ENCODE measurements at regions not wholly inside any gene's neighbourhood (a gene's known extent, or its start where the extent isn't known, plus 50 kb on each side); places are given as distances from the start of the nearest gene placed in this dataset.
"Not testable (repeated sequence)": the region's sequence is repeated elsewhere in the genome, so short reads cannot be mapped to it uniquely, and the experiment has no call there.

DNA sequence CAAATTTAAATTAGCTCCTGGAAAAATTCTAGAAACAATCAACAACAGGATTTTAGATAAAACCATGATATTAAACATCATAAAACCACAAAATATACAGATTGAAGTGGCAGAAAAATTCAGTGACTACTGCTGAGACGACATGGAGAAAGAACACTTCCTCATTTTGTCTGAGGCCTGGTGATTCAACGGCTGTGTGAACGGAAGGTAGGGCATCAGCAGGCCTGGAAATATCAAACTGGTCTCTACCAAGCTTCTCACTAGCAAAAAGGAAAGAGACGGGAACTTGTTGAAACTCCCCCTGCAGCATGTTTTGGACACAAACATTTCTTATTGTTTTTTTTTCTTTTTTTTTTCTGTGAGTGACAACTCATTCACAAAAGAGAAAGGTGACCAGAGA lies 58.0 kb upstream of the AHI1 start:
- no peak for DNase-seq (ENCODE audit: low read depth in 2 of 3, low spot score in 1 of 3)

DNA sequence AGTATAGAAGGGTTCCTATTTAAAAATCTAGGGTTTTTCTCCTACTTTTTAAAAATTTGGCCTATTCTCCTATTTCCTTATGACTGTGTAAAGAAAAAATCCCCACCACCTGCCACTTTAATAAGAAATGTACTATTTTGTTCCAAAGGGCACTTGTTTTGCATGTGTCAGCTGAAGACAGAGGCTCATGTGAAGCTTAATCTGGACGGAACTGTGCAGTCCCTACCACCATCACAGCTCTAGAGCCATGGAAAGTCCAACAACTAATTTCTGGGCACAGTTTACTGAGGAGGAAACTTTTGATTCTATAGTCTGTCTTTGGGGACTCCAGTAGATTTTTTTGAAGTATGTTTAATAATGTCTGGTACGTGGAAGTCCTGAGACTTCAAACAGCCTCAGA lies 60.0 kb upstream of the AHI1 start:
- no peak for DNase-seq (ENCODE audit: low read depth in 2 of 3, low spot score in 1 of 3)

DNA sequence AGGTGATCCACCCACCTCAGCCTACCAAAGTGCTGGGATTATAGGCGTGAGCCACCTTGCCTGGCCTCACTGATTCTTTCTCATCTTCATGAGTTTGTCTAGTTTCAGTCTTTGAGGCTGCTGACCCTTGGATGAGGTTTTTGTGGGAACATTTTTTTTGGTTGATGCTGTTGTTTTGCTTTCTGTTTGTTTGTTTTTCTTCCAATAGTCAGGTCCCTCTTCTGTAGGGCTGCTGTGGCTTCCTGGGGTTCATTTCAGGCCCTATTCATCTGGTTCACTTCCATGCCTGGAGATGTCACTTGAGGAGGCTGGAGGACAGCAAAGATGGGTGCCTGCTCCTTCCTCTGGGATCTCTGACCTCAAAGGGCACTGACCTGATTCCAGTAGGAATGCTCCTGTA lies 68.1 kb upstream of the AHI1 start:
- not testable (repeated sequence) for DNase-seq (ENCODE audit: low read depth in 2 of 3, low spot score in 1 of 3)

DNA sequence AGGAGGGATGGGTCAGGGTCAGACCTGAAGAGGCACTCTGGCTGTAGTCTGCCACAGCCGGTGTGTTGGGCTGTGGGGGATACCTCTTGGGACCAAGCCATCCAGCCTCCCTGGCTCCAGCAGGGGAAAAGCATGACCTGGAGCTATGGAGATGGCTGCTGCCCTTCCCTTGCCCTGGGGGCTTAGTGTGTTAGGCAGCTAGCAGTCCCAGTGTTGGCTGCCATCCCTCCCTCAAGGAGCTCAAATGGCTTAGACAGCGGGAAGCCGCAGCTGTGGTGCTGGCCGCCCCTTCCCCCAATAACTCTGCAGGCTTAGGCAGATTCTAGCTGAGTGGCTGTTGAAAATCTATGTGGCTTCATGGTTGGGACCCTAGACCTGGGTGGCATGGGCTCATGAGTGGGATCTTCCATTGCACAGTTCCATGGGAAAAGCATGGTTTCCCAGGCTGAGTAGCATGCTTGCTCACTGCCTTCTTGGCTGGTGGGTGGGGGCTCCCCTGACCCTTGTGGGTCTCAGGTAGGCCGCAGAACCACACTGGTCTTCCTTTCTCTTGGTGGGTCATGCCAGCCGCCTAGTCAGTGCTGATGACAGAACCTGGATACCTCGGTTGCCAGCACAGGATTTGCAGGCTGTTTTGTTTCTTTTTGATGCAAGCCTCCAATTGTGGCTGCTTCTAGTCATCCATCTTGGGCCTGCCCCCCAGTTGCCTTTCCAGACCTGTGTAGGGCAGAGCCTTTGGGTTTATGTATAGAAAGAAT lies 69.0 kb upstream of the AHI1 start:
- no peak for DNase-seq (ENCODE audit: low read depth in 2 of 3, low spot score in 1 of 3)

DNA sequence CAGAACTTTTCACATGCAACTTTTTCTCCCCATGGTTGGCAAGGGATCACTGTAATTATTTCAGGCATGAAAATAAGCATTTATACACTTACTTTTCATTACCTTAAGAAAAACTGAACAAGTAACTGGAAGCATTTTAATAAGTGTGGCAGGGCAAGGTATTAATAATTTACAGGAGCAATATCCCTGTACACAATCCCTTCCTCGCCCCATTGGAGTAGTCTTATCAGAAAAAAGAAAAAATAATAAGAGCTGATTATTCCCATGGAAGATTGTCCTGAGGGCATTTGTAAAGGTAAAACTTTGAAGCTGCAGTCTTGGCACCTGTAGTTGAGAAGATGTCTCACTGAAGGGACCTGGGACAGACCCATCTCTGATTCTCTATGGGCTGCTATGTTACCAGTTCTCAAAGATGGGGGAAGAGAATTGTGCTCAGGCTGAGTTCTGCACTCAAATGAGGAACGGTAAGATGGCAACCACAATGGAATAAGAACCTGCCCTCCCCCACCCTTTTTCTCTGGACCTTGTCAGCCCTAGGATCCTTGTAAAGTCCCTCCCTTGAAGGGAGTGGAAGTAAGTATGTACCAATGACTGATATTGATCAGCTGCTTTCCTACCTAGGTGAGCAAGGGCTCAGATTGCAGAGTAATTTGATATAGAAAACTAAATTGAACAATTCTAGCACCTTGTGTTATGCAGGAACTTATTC lies 70.0 kb upstream of the AHI1 start:
- no peak for DNase-seq (ENCODE audit: low read depth in 2 of 3, low spot score in 1 of 3)

DNA sequence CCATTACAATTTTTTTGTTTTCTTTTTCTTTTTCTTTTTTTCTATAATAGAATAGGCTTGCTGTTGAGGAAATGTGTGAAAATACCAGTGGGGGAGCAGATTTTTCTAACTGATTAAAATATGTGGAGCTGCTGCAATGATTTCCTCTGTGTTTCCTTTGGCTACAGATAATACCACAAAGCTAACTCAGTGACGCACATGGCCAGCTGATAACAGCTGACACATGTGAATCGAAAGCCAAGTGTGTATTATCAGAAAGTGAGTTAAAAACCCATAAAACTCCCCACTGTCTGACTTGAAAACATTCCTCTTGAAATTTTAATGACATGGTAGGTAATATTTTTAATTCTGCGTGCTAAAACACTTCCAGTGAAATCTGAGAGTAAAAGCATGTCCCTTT lies 70.8 kb upstream of the AHI1 start:
- DNase-seq (ENCODE audit: low read depth in 2 of 3, low spot score in 1 of 3) = peak; percentile 9 to 25 (median 15)

DNA sequence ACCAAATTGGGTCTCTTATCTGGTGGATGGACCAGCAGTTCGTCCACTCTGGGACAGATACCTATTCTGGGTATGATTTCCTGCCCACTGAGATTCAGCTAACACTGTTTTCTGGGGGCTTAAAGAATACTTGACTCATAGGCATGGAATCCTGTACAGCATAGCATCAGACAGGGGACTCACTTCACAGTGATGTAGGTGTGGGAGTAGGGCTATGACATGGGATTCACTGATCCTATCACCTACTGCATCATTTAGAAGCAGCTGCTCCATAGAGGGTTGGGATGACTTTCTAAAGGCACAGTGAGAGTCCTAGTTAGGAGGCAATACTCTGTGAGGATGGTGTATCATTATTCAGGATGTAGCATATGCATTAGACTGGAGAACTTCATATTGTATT lies 74.5 kb upstream of the AHI1 start:
- DNase-seq (ENCODE audit: low read depth in 2 of 3, low spot score in 1 of 3) = no peak

DNA sequence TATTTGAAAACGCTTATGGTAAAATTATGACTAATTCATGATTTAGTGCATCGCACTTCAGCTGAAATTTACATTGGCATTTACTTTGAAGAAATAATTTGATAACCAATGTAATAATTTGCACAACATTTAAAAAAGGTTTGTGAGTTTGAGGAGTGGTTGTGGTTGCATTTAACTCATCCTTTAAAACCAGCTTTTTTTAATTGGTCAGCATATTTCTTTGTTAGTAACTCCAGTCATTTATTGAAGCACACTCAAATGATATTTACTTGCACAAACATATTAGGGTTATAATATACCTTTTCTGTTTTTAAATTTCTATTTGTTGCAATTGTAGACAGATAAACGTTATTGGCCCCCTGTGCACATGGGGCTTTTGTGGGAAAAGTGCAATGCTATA lies 78.1 kb upstream of the AHI1 start:
- no peak for DNase-seq (ENCODE audit: low read depth in 2 of 3, low spot score in 1 of 3)

DNA sequence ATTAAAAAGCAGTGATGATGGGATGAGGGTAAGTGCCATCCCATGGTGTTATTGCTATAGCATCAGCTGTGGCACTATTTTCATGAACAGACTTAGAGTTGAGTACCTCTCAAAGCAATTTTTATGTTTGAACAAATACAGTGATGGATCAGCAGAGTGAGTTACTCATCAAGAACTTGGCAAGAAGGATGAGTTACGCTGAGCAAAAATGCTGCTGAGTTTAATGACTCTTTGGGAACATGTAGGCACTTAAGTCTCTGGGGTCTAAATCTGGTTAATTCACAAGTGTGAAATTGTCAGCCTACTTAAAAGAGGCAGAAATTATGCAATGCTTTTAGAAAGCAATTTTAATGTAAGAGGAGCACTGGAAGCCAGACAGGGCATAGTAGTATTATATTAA lies 78.5 kb upstream of the AHI1 start:
- DNase-seq (ENCODE audit: low read depth in 2 of 3, low spot score in 1 of 3) = no peak

DNA sequence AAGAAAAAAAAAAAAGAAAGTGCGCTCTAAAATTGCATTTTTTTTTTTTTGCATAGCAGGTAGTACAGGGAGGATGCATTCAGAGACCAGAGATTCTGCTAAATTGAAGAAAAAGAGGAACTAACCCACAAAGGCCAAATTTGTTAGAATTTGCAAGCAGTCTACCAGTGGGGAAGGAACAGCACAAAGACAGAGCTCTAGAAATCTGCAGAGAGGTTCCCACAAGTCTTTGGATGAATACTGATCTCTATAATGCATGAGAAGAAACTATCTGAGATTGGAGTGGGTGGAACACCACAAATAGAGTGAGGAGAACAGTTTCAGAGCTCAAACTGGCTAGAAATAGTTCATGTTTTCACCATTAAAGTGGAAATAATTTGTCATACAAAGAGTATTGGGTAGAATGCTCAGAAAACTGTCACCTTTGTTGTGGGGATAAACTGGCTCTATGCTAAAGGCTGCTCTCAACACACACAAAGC lies 79.6 kb upstream of the AHI1 start:
- no peak for DNase-seq (ENCODE audit: low read depth in 2 of 3, low spot score in 1 of 3)

DNA sequence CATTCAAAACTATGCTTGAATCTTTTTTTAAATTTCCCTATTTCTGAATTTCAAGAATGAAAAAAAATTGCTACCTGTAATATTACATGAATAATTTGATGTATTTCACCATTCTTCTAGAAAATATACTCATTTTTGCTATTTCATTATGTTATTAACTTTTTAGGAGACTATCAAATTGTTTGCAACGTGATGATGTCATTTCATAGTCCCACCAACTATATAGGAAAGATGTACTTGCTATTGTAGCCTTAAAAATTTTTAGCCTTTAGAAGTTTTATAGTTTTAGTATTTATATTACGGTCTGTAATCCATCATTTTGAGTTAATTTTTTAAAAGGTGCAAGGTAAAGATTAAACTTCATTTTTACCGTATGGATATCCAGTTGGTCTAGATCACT lies 81.4 kb upstream of the AHI1 start:
- no peak for DNase-seq (ENCODE audit: low read depth in 2 of 3, low spot score in 1 of 3)

DNA sequence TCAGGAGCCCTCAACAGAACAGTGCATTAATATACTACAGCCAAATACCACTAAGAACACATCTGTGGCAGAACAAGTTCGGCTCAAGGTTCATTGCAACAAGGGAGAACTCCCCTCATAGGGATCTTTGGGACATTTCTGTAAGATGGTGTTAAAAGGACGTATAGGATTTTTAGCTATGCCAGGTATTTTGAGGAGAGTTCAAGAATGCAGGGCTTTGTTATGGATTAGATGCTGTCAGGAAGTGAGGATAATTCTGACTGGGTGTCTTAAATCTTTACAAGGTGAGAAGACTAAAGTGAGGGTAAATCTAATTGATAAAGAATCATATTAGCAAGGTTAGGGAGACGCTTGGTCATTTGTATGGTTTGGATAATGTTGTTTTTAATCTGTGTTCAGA lies 83.7 kb upstream of the AHI1 start:
- DNase-seq (ENCODE audit: low read depth in 2 of 3, low spot score in 1 of 3) = no peak

DNA sequence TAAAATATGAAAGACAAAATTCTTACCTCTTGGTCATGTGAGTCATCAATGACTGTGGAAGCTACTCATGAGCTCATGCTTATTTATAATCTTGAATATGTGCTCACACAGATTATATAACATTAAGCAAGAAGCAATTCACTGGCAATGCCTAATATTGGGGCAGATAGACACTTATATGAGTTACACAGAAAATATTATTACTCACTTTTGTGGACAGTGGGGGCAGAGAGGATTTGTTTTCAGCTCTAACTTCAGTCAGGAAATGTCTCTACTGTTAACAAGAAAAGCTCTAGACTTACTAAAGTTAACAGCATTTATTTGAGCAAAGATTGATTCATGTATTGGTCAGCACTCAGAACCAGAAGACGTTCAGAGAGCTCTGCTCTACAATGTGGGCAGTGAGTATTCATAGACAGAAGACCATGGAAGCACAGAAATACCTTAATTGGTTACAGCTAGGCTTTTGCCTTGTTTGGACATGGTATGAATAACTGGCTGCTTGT lies 85.8 kb upstream of the AHI1 start:
- DNase-seq (ENCODE audit: low read depth in 2 of 3, low spot score in 1 of 3) = no peak

DNA sequence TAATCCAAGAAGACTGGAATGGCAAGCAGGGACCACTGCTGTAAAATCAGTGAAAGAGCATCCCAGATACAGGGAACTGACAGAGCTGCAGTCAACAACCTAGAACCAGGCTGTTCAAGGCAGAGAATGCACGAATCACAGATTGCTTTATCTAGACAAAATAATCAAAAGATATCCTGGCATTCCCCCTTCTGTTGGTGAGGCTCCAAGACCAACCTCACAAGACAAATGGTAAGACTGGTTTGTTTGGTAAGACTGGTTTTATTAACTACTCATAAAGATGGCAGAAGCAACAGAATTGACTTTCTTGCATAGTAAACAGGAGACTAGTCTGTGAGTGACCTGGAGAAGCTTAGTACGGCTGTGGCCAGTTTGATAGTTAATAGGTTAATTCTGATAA lies 88.8 kb upstream of the AHI1 start:
- no peak for DNase-seq (ENCODE audit: low read depth in 2 of 3, low spot score in 1 of 3)

DNA sequence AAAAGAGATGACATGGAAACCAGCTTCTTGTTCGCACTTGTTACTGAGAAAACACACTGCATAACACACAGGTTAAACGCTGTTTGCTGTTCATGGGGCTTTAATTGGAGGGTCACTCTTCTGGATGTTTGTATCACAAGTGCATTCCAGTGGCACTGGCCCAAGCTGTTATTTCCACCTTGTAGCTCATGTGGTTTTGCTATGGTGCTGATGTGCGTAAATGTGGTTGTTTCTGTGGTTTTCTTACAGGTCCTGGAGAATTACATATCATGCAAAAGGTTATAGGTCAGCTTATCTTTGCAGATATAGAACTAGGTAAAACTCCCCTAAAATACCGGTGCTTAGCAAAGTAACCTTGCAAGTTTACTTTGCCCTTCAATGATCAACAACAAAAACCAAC lies 89.3 kb upstream of the AHI1 start:
- DNase-seq (ENCODE audit: low read depth in 2 of 3, low spot score in 1 of 3) = no peak

DNA sequence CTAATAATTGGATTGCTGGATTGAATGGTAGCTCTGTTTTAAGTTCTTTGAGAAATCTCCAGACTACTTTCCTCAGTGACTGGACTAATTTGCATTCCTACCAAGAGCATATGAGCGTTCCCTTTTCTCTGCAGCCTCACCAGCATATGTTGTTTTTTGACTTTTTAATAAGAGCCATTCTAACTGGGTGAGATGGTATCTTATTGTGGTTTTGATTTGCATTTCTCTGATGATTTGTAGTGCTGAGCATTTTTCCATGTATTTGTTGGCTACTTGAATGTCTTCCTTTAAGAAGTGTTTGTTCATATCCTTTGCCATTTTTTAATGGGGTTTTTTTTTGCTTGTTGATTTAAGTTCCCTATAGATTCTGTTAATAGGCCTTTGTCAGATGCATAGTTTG lies 94.7 kb upstream of the AHI1 start:
- DNase-seq (ENCODE audit: low read depth in 2 of 3, low spot score in 1 of 3) = no peak

DNA sequence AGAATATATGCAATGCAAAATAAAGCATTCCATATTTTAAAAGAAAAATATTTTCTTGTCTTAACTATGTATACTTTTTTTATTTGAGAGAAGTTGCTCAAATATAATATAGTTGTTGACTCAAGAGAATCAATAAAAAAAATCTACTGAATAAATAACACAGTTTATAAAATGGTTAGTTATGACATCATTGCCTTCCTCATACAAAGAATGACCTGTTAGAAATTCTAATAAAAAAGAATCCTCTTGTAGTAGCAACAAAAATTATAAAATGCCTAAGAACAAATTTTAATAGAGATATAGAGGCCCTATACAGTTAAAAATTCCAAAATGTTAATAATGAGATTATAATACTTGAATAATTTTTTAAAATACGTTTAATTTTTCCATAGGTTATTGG lies 96.5 kb upstream of the AHI1 start:
- no peak for DNase-seq (ENCODE audit: low read depth in 2 of 3, low spot score in 1 of 3)

DNA sequence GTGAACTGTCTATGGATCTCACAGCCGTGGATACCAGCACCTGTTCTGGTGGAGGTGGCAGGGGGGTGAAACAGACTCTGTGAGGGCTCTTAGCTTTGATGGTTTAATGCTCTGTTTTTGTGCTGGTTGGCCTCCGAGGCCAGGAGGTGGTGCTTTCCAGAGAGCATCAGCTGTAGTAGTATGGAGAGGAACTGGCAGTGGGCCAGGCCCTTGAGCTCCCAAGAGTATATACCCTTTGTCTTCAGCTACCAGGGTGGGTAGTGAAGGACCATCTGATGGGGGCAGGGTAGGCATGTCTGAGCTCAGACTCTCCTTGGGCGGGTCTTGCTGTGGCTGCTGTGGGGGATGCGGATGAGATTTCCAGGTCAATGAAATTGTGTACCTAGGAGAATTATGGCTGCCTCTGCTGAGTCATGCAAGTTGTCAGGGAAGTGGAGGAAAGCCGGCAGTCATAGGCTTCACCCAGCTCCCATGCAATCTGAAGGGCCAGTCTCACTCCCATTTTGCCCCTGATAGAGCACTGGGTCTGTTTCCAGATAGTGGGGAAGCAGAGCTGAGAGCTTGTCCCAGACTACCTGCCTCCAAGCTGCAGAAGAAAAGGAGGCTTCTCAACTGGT lies 102.7 kb upstream of the AHI1 start:
- DNase-seq (ENCODE audit: low read depth in 2 of 3, low spot score in 1 of 3) = no peak

DNA sequence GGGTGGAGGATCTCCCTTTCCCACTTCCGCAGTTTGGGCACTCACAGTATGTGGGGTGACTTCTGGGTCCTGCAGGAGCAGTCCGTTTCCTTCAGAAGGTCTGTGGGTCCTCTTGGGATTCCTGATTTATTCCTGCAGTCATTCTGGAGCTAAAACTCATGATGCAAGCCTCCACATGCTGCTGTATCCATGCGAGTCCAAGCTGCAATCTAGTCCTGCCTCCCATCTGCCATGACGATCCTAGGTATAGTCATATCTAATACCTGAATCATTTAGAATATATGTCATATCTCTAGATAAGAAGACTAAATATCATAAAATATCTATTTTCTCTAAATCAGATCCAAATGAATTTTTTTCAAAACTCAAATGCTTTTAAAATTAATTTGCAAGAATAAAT lies 103.4 kb upstream of the AHI1 start:
- no peak for DNase-seq (ENCODE audit: low read depth in 2 of 3, low spot score in 1 of 3)

DNA sequence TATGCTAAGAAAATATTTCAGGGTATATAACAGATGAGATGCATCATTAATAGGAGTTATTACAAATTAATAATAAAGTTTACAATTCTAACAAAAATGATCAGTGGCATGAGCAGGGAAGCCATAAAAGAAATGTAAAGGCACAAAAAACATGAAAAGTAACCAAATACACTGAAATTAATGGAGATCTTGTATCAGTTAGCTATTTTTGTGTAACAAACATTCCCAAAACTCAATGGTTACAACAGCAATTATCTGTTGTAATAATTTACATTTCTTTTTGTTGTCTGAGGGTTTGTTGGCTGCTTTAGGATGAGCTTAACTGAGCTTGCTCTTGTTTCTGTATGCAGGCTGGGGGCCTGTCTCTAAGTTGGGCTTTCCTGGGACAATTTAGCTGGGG lies 104.3 kb upstream of the AHI1 start:
- DNase-seq (ENCODE audit: low read depth in 2 of 3, low spot score in 1 of 3) = no peak

DNA sequence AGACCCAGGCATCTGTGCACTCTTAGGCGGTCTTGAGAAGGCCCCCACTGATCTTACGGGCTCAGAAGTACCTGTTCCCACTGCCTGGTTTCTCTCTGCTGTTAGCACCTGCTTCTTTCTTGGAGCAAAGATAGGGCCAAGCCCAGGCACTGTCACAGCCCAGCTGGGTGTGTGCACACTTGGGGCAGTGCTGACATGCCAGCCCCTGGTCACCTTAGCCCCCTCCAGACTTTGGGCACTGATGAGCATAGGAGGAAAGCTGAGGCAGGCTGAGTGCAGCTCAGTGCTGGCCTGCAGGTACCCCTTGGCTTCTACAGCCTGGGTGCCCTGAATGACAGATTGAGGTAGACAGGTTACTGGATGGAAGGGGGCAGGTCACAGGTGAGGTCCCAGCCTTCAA lies 105.7 kb upstream of the AHI1 start:
- no peak for DNase-seq (ENCODE audit: low read depth in 2 of 3, low spot score in 1 of 3)
